ENCODE measurements at regions not wholly inside any gene's neighbourhood (a gene's known extent, or its start where the extent isn't known, plus 50 kb on each side); places are given as distances from the start of the nearest gene placed in this dataset.

DNA sequence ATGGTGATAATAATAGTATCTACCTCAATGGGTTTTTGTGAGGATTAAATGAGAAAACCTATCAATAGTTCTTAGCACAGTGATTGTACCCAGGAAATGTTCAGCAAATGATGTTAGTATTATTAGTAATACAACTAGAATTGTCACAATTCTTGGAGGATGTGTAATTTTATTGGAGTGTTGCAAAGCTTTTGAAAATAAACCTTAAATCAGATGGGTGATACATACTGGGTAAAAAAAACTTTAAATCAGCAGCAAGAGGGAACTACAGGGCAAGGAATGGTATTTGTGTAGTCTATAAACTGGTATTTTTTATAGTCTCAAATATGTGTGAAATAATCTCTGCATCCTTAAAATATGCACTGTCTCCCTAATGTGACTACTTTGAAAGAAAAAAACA, 371.6 kb downstream of the PIK3R1 start:
- TF ChIP-seq, protein P1, sequence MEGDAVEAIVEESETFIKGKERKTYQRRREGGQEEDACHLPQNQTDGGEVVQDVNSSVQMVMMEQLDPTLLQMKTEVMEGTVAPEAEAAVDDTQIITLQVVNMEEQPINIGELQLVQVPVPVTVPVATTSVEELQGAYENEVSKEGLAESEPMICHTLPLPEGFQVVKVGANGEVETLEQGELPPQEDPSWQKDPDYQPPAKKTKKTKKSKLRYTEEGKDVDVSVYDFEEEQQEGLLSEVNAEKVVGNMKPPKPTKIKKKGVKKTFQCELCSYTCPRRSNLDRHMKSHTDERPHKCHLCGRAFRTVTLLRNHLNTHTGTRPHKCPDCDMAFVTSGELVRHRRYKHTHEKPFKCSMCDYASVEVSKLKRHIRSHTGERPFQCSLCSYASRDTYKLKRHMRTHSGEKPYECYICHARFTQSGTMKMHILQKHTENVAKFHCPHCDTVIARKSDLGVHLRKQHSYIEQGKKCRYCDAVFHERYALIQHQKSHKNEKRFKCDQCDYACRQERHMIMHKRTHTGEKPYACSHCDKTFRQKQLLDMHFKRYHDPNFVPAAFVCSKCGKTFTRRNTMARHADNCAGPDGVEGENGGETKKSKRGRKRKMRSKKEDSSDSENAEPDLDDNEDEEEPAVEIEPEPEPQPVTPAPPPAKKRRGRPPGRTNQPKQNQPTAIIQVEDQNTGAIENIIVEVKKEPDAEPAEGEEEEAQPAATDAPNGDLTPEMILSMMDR (conservative IDR thresholded peaks at IDR 0.05; ENCODE audit: low read depth, low read length), result no peak
- TF ChIP-seq EZH2 (IDR thresholded peaks at IDR 0.05; ENCODE audit: borderline replicate concordance, low read depth, low read length, poor library complexity, severe bottlenecking), result no peak

Measured in A673 (cell line).